Esophagus muscularis mucosa (tissue), 4 donors: ENCODE measurements at regions not wholly inside any gene's neighbourhood (a gene's known extent, or its start where the extent isn't known, plus 50 kb on each side); places are given as distances from the start of the nearest gene placed in this dataset.
A peak's percentile ranks its signal among the peaks of the same experiment; 100 is the strongest.

Experiments
- DNase-seq: peaks from one replicate; pipeline ENCODE4 v3.0.0-alpha.2; 2017; ENCODE audit errors: extremely low spot score
- H3K27ac ChIP-seq, 4 donors: fragments of 200-600 bp; sonication (generic); replicated peaks in 1 of 4; 1 replicate in 3 of 4; 2 replicates in 1 of 4; pipeline ENCODE4 v1.5.1; 2016 to 2019; ENCODE audit warnings: mild to moderate bottlenecking in 1 of 4
- H3K27me3 ChIP-seq, 4 donors: fragments of 200-600 bp; sonication (generic); one replicate each; pipeline versions ENCODE4 v1.5.1 to v1.6.0; 2016 to 2019
- H3K36me3 ChIP-seq, 4 donors: fragments of 200-600 bp; sonication (generic); one replicate each; pipeline ENCODE4 v1.5.1; 2016 to 2019
- H3K4me1 ChIP-seq, 4 donors: fragments of 200-600 bp; sonication (generic); one replicate each; pipeline ENCODE4 v1.5.1; 2016 to 2019
- H3K4me3 ChIP-seq, 4 donors: fragments of 200-600 bp; sonication (generic); 1 replicate in 2 of 4; 2 replicates in 2 of 4; pipeline ENCODE4 v1.5.1; 2016 to 2019; ENCODE audit warnings: mild to moderate bottlenecking in 4 of 4, moderate library complexity in 1 of 4
- H3K9me3 ChIP-seq, 4 donors: fragments of 200-600 bp; sonication (generic); 1 replicate in 3 of 4; 2 replicates in 1 of 4; pipeline ENCODE4 v1.5.1; 2016 to 2019
- EP300 ChIP-seq: sonication (generic); formaldehyde crosslinking; IDR thresholded peaks from one replicate; pipeline ENCODE4 v1.6.1; 2017; ENCODE audit warnings: antibody characterized with exemption
- POLR2A ChIP-seq: fragments of 450-650 bp; IDR thresholded peaks from one replicate; pipeline ENCODE4 v1.6.1; 2017; ENCODE audit warnings: antibody characterized with exemption, moderate library complexity, mild to moderate bottlenecking, low read depth
- POLR2AphosphoS5 ChIP-seq, 2 donors: sonication (generic); formaldehyde crosslinking; IDR thresholded peaks; one replicate each; pipeline ENCODE4 v1.6.1; 2017; ENCODE audit warnings: antibody characterized with exemption in 2 of 2
- WGBS: methylation state at CpG from one replicate; pipeline ENCODE4 v1.1.5; 2018; 5-methylcytosine and 5-hydroxymethylcytosine counted together
- intact Hi-C: fragments of 100-400 bp; cut with DNase I; formaldehyde crosslinking; loops from one replicate; pipeline ENCODE4 v1.15.1; 2023
- TF ChIP-seq, protein P1 (sequence below), 3 experiments: fragments of 200-600 bp in 2 of 3; fragments of 450-650 bp in 1 of 3; sonication (generic) in 2 of 3; IDR thresholded peaks; one replicate each; pipeline ENCODE4 v1.5.1; 2017 to 2019; ENCODE audit warnings: antibody characterized with exemption in 3 of 3, mild to moderate bottlenecking in 2 of 3, moderate library complexity in 1 of 3

DNA sequence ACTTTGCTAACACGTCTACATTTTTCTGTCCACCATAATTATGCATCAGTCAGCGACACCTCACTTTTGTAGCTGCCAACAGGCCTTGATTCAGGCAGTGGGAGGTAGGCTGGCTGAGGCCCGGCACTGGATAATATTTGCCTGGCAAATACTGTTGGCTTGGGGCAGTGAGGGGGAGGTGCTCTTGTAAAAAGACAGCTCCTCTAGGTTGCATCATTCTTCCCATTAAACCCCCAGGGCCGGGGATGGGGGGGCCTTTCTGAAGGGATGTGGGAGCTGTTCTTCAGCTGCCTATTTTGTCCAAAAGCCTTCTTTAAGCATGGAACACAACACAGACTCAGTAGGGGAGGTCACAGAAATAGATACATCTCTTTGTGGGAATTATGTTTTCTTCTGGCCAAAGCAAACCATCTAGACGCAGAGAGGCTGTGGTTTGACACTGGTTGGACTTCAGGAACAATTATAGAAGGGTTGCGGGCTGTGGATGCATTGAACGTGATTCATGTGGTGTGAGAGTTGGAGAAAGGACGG is 338.3 kb upstream of the NT5E start:
- Histone ChIP-seq H3K9me3 (no peaks in the 10 kb centered on the region), H3K4me3 (no peak overlapping the region), H3K27ac (peak overlapping the region in 1 of 4 donors; percentile 43), H3K4me1 (peaks cover 0 to 34% (median 25%) of the 10 kb centered on the region in 4 donors), H3K36me3 (no peaks in the 10 kb centered on the region), H3K27me3 (no peaks in the 10 kb centered on the region)
- TF ChIP-seq, protein P1, sequence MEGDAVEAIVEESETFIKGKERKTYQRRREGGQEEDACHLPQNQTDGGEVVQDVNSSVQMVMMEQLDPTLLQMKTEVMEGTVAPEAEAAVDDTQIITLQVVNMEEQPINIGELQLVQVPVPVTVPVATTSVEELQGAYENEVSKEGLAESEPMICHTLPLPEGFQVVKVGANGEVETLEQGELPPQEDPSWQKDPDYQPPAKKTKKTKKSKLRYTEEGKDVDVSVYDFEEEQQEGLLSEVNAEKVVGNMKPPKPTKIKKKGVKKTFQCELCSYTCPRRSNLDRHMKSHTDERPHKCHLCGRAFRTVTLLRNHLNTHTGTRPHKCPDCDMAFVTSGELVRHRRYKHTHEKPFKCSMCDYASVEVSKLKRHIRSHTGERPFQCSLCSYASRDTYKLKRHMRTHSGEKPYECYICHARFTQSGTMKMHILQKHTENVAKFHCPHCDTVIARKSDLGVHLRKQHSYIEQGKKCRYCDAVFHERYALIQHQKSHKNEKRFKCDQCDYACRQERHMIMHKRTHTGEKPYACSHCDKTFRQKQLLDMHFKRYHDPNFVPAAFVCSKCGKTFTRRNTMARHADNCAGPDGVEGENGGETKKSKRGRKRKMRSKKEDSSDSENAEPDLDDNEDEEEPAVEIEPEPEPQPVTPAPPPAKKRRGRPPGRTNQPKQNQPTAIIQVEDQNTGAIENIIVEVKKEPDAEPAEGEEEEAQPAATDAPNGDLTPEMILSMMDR (IDR thresholded peaks at IDR 0.05), result no peak
- no peak for TF ChIP-seq EP300
- TF ChIP-seq POLR2A, result no peak
- no peak for TF ChIP-seq POLR2AphosphoS5 (IDR thresholded peaks at IDR 0.05)
- intact Hi-C loops, result no loop called here
- no peak for DNase-seq
- WGBS, result 65% methylated on average over 8 of the region's 8 CpGs

DNA sequence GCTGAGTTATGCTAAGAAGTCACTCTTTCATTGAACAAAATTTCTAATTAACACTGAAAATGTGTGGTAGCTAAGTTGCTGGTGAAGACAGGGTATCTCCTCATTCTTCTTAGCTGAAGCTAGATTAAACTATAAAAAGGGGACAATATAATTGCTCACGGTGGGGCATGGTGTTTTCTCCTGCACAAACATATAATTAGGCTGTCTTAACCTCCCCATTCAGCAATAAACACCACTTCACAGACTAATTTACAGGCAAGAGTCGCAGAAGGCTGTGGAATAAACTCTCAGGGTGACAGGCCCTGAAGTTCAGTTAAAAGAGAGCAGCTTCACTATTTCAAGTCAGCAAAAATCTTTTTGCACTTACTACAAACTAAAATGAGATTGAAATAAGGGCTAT is 338.9 kb upstream of the NT5E start:
- no peak for DNase-seq
- peak overlapping the region in 1 of 4 donors; percentile 43 for H3K27ac ChIP-seq
- intact Hi-C loops, result no loop called here
- WGBS, result 68% methylated on average over 2 of the region's 2 CpGs
- no peaks in the 10 kb centered on the region for H3K9me3 ChIP-seq
- H3K27me3 ChIP-seq, result no peaks in the 10 kb centered on the region
- H3K4me1 ChIP-seq, result peaks cover 0 to 34% (median 25%) of the 10 kb centered on the region in 4 donors
- TF ChIP-seq, protein P1 (IDR thresholded peaks at IDR 0.05), result no peak
- TF ChIP-seq EP300 (no peak), POLR2A (no peak), POLR2AphosphoS5 (IDR thresholded peaks at IDR 0.05) (no peak)
- no peaks in the 10 kb centered on the region for H3K36me3 ChIP-seq
- H3K4me3 ChIP-seq, result no peak overlapping the region

DNA sequence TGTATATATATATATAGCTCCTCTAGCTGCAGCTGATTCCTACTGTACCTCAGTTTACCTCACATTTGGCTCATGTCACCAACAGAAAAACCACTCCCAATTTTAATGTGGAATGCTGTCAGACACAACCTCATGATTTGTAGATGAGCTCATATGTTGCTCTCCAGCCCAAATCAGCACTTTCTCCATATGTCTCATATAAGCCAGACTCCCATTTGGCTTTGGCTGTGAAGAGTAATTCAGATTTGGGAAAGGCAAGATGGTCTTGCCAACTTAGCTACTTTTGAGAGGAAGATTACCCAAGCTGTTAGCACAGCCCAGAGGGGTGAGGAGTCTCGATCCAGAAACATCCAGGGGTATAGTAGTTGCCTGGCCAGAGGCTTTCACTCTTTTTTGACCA is 342.2 kb upstream of the NT5E start:
- no peak overlapping the region for H3K4me3 ChIP-seq
- TF ChIP-seq, protein P1 (IDR thresholded peaks at IDR 0.05), result no peak
- TF ChIP-seq EP300 (no peak), POLR2AphosphoS5 (IDR thresholded peaks at IDR 0.05) (no peak), POLR2A (no peak)
- H3K4me1 ChIP-seq, result peaks cover 0 to 13% (median 11%) of the 10 kb centered on the region in 4 donors
- no peaks in the 10 kb centered on the region for H3K36me3 ChIP-seq
- H3K27me3 ChIP-seq, result no peaks in the 10 kb centered on the region
- no peak overlapping the region for H3K27ac ChIP-seq
- no peak for DNase-seq
- no CpG with 5 or more reads among the region's 1 CpG for WGBS
- intact Hi-C loops, result no loop called here
- no peaks in the 10 kb centered on the region for H3K9me3 ChIP-seq

DNA sequence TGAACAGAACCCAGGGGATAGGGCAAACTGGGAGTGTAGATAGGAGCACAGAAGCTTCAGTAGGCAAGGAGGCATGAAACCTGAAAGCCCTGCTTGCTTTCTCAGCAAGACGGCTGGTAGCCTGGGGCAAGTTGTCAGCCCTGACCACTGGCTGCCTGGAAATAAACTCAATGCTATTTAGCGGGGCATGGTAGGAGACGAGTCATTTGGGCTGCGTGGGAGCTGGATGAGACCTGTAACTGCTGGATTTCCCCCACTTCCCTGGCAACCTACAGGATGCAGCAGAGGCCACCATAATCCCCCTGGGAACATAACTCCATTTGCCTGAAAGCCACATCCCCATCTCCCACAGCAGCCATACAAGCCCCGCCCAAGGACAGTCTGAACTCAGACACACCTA is 332.6 kb upstream of the TBX18 start:
- Histone ChIP-seq H3K27ac (no peak overlapping the region), H3K4me1 (no peaks in the 10 kb centered on the region), H3K4me3 (no peak overlapping the region), H3K9me3 (peaks cover 0 to 19% (median 9%) of the 10 kb centered on the region in 4 donors), H3K27me3 (no peaks in the 10 kb centered on the region), H3K36me3 (no peaks in the 10 kb centered on the region)
- no peak for TF ChIP-seq EP300
- TF ChIP-seq, protein P1 (IDR thresholded peaks at IDR 0.05), result no peak
- no peak for TF ChIP-seq POLR2AphosphoS5 (IDR thresholded peaks at IDR 0.05)
- no peak for TF ChIP-seq POLR2A
- 93% methylated on average over 5 of the region's 5 CpGs for WGBS
- peak; percentile 68 for DNase-seq
- intact Hi-C loops, result no loop called here

DNA sequence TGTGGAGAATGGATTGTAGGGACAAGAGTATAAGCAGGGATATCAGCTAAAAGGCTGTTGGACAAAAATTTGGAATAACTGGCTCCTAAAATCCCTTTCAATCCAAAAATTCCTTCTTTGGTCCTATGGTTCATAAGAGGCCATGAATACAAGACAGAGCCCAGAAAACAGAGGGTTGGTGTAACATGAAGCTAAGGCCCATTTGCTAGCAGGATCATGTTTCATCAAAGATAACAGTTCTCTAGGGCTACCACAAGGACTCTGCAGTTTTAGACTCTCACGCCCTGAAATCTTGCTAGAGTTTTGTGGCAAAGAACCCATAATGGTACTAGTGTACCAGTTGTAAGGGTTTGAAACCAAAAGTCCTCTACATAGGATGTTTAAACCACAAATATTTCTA is 327.8 kb upstream of the TBX18 start:
- TF ChIP-seq POLR2A (no peak), POLR2AphosphoS5 (IDR thresholded peaks at IDR 0.05) (no peak), EP300 (no peak)
- TF ChIP-seq, protein P1 (IDR thresholded peaks at IDR 0.05), result no peak
- intact Hi-C loops, result no loop called here
- Histone ChIP-seq H3K4me1 (no peaks in the 10 kb centered on the region), H3K9me3 (no peaks in the 10 kb centered on the region), H3K27ac (no peak overlapping the region), H3K4me3 (no peak overlapping the region), H3K27me3 (no peaks in the 10 kb centered on the region), H3K36me3 (no peaks in the 10 kb centered on the region)
- DNase-seq, result no peak
- 63% methylated on average over 1 of the region's 1 CpG for WGBS
